IMR-90 (cell line): ENCODE measurements at regions not wholly inside any gene's neighbourhood (a gene's known extent, or its start where the extent isn't known, plus 50 kb on each side); places are given as distances from the start of the nearest gene placed in this dataset.

ENCODE experiments used
- CTCF ChIP-seq: conservative IDR thresholded peaks from 2 replicates; pipeline ENCODE4 v1.5.1; 2012; ENCODE audit warnings: mild to moderate bottlenecking, low read depth, low read length, improper control_type of control experiment
- POLR2A ChIP-seq: IDR thresholded peaks from 2 replicates; pipeline ENCODE4 v1.6.1; 2012; ENCODE audit warnings: mild to moderate bottlenecking, low read depth, low read length
- RAD21 ChIP-seq: IDR thresholded peaks from 2 replicates; pipeline ENCODE4 v1.6.1; 2012; ENCODE audit warnings: low read length, improper control_type of control experiment
- SMC3 ChIP-seq: fragments of 150-350 bp; IDR thresholded peaks from 2 replicates; pipeline ENCODE4 v1.6.1; 2016; ENCODE audit warnings: low read depth, mild to moderate bottlenecking, antibody characterized with exemption, low read length, moderate library complexity

GRCh38 chr21:35354078-35354477 is 305.0 kb upstream of the RUNX1 start:
- no peak for TF ChIP-seq CTCF
- no peak for TF ChIP-seq RAD21
- no peak for TF ChIP-seq SMC3
- TF ChIP-seq POLR2A = no peak
